ENCODE measurements at regions not wholly inside any gene's neighbourhood (a gene's known extent, or its start where the extent isn't known, plus 50 kb on each side); places are given as distances from the start of the nearest gene placed in this dataset.
A peak's percentile ranks its signal among the peaks of the same experiment; 100 is the strongest.

- Histone ChIP-seq H3K4me1 (replicated peaks in 1 of 2; ENCODE audit: control insufficient read depth in 2 of 2, insufficient read depth in 2 of 2, low read length in 2 of 2) (no peaks in the 10 kb centered on the region), H3K79me2 (ENCODE audit: control insufficient read depth, insufficient read depth, low read length) (no peaks in the 10 kb centered on the region), H3K27ac (ENCODE audit: extremely low read depth, low read depth, low read length) (no peak overlapping the region), H3K9ac (ENCODE audit: insufficient read depth in 1 of 2, low read depth in 2 of 2, low read length in 2 of 2) (no peak overlapping the region), H4K20me1 (replicated peaks; ENCODE audit: control insufficient read depth, insufficient read depth, low read length) (no peaks in the 10 kb centered on the region), H3K9me1 (ENCODE audit: control insufficient read depth, insufficient read depth, low read length) (no peaks in the 10 kb centered on the region), H3K27me3 (ENCODE audit: control insufficient read depth in 2 of 2, insufficient read depth in 2 of 2, low read length in 2 of 2) (no peaks in the 10 kb centered on the region), H3K4me3 (no peak overlapping the region), H2AFZ (ENCODE audit: low read depth, low read length) (no peak overlapping the region), H3K4me2 (ENCODE audit: insufficient read depth, low read length) (no peak overlapping the region), H3K36me3 (ENCODE audit: control insufficient read depth, insufficient read depth, low read length) (no peaks in the 10 kb centered on the region), H3K9me3 (replicated peaks; ENCODE audit: control insufficient read depth, insufficient read depth, low read depth, low read length) (no peaks in the 10 kb centered on the region; the same call in 1 of the 2 replicates)
- in situ Hi-C loops (cut with MboI) = no loop called here
- CTCF ChIA-PET (ENCODE audit: low intra/inter-chr PET ratio) = no interaction called here
- TF ChIP-seq USF2 (CRISPR knock-in tag; IDR thresholded peaks at IDR 0.05) (peak; percentile 27; the same call in 1 of the 2 replicates), IRF9 (tag; IDR thresholded peaks at IDR 0.05) (no peak)
- no peak for ATAC-seq
- no TSS peak for BruUV-seq (replicated peaks)
- WGBS (ENCODE audit: insufficient coverage, low coverage, missing lambda C conversion rate) = 2% methylated on average over 3 of the region's 3 CpGs
- no peak for FAIRE-seq
- peak in 2 of 4 experiments; percentile 10 to 14 for DNase-seq (ENCODE audit: extremely low read depth in 1 of 4, low spot score in 3 of 4)
- intact Hi-C loops (cut with micrococcal nuclease) = no loop called here
- POLR2A ChIA-PET = no interaction called here
Measured at GRCh38 chr4:85368240-85368639, 106.7 kb upstream of the ARHGAP24 start.

- FAIRE-seq = no peak
- TF ChIP-seq ILK (tag; IDR thresholded peaks at IDR 0.05; ENCODE audit: borderline replicate concordance, low read depth) (no peak), POLR3A (IDR thresholded peaks at IDR 0.05; ENCODE audit: borderline replicate concordance, extremely low read depth, insufficient read depth, insufficient read length) (no peak), TCF15 (CRISPR knock-in tag; IDR thresholded peaks at IDR 0.05) (no peak), SRSF3 (IDR thresholded peaks at IDR 0.05; ENCODE audit: insufficient read depth, low read length) (no peak), SIRT6 (IDR thresholded peaks at IDR 0.05; ENCODE audit: low read depth, low read length) (no peak), POLR2AphosphoS5 (IDR thresholded peaks at IDR 0.05; ENCODE audit: control insufficient read depth, insufficient read depth, low read depth, low read length) (no peak), NUFIP1 (IDR thresholded peaks at IDR 0.05; ENCODE audit: partially characterized antibody) (no peak), SMARCA4 (IDR thresholded peaks at IDR 0.05) (no peak), LARP7 (IDR thresholded peaks at IDR 0.05) (no peak), BHLHE40 (IDR thresholded peaks at IDR 0.05; ENCODE audit: low read length) (no peak), GABPA (tag; conservative IDR thresholded peaks at IDR 0.05; ENCODE audit: low read depth) (no peak), PTTG1 (tag; IDR thresholded peaks at IDR 0.05; ENCODE audit: low read depth) (no peak), USF1 (CRISPR knock-in tag; IDR thresholded peaks at IDR 0.05) (no peak)
Measured at GRCh38 chr4:85368932-85369331, 106.0 kb upstream of the ARHGAP24 start.

More at GRCh38 chr4:85368932-85369331, 106.0 kb upstream of the ARHGAP24 start:
- no TSS peak for BruUV-seq (replicated peaks)
- Histone ChIP-seq H3K27ac (ENCODE audit: extremely low read depth, low read depth, low read length) (no peak overlapping the region), H3K4me1 (replicated peaks in 1 of 2; ENCODE audit: control insufficient read depth in 2 of 2, insufficient read depth in 2 of 2, low read length in 2 of 2) (no peaks in the 10 kb centered on the region), H3K4me2 (ENCODE audit: insufficient read depth, low read length) (no peak overlapping the region), H2AFZ (ENCODE audit: low read depth, low read length) (no peak overlapping the region), H3K9me1 (ENCODE audit: control insufficient read depth, insufficient read depth, low read length) (no peaks in the 10 kb centered on the region), H3K36me3 (ENCODE audit: control insufficient read depth, insufficient read depth, low read length) (no peaks in the 10 kb centered on the region), H4K20me1 (replicated peaks; ENCODE audit: control insufficient read depth, insufficient read depth, low read length) (no peaks in the 10 kb centered on the region), H3K79me2 (ENCODE audit: control insufficient read depth, insufficient read depth, low read length) (no peaks in the 10 kb centered on the region), H3K27me3 (ENCODE audit: control insufficient read depth in 2 of 2, insufficient read depth in 2 of 2, low read length in 2 of 2) (no peaks in the 10 kb centered on the region), H3K9ac (ENCODE audit: insufficient read depth in 1 of 2, low read depth in 2 of 2, low read length in 2 of 2) (no peak overlapping the region), H3K9me3 (replicated peaks; ENCODE audit: control insufficient read depth, insufficient read depth, low read depth, low read length) (no peaks in the 10 kb centered on the region; the same call in 1 of the 2 replicates), H3K4me3 (no peak overlapping the region)
- WGBS (ENCODE audit: insufficient coverage, low coverage, missing lambda C conversion rate) = 0% methylated on average over 1 of the region's 1 CpG
- ATAC-seq = no peak
- ChIA-PET POLR2A (no interaction called here), CTCF (ENCODE audit: low intra/inter-chr PET ratio) (no interaction called here)
- in situ Hi-C loops (cut with MboI) (no loop called here), intact Hi-C loops (cut with micrococcal nuclease) (no loop called here)
- no peak for DNase-seq (ENCODE audit: extremely low read depth in 1 of 4, low spot score in 3 of 4)

Data from K562 (cell line).